Endothelial cell of umbilical vein (primary cell): ENCODE measurements at regions not wholly inside any gene's neighbourhood (a gene's known extent, or its start where the extent isn't known, plus 50 kb on each side); places are given as distances from the start of the nearest gene placed in this dataset.

ENCODE experiments used
- BruUV-seq: library from RNA; stranded (reverse); fragments of 400-500 nt; replicated peaks from 2 replicates; lab custom pipeline; 2021; lab: Mats Ljungman, UMichigan
- CTCF ChIA-PET: fragments of 300-600, 350-600 bp; sonication (Branson Sonifier 250); formaldehyde crosslinking; loops from one replicate; lab custom pipeline; 2021; ENCODE audit warnings: antibody characterized with exemption, inconsistent platforms; lab: Charles Lee
- POLR2A ChIA-PET: fragments of 300-600, 350-600 bp; sonication (Branson Sonifier 250); formaldehyde crosslinking; loops from one replicate; lab custom pipeline; 2021; ENCODE audit warnings: antibody characterized with exemption, inconsistent platforms; lab: Charles Lee
- DNase-seq: peaks from one replicate; pipeline ENCODE4 v3.0.0-alpha.2; 2011; ENCODE audit warnings: low read depth, low spot score
- FAIRE-seq: peaks from 2 replicates; lab custom pipeline; 2011; peaks lifted over from hg19 to GRCh38; lab: Jason Lieb, UNC
- H2AFZ ChIP-seq: 2 replicates; pipeline ENCODE4 v1.6.0; 2012; ENCODE audit warnings: low read depth, low read length, control low read depth, inconsistent platforms
- H3K27ac ChIP-seq: 2 replicates; pipeline ENCODE4 v1.5.1; 2011; ENCODE audit warnings: low read depth, mild to moderate bottlenecking, control low read depth, low read length, moderate library complexity; ENCODE audit not compliant: insufficient read depth
- H3K27me3 ChIP-seq, 2 experiments: 2 replicates each; pipeline versions ENCODE4 v1.6.0 to v1.6.1; 2011; ENCODE audit warnings: low read length in 2 of 2, mixed read lengths in 1 of 2; ENCODE audit not compliant: control insufficient read depth in 2 of 2, insufficient read depth in 2 of 2
- H3K36me3 ChIP-seq, 2 experiments: 2 replicates in 1 of 2; 3 replicates in 1 of 2; pipeline ENCODE4 v1.5.1; 2011; ENCODE audit warnings: low read length in 2 of 2, mild to moderate bottlenecking in 1 of 2, moderate library complexity in 1 of 2; ENCODE audit not compliant: control insufficient read depth in 2 of 2, insufficient read depth in 2 of 2; ENCODE audit errors: extremely low read depth in 1 of 2
- H3K4me1 ChIP-seq: 3 replicates; pipeline ENCODE4 v1.5.1; 2011; ENCODE audit warnings: mild to moderate bottlenecking, low read length; ENCODE audit not compliant: control insufficient read depth, insufficient read depth; ENCODE audit errors: extremely low read depth
- H3K4me2 ChIP-seq: 2 replicates; pipeline ENCODE4 v1.6.1; 2011; ENCODE audit warnings: low read length, control low read depth, mixed read lengths; ENCODE audit not compliant: insufficient read depth
- H3K4me3 ChIP-seq, 3 experiments: fragments of 200-600 bp in 1 of 3; sonication (generic), shearing (Covaris generic) in 1 of 3; replicated peaks in 1 of 3; 2 replicates each; pipeline ENCODE4 v1.5.1; 2011 to 2016; ENCODE audit warnings: control low read depth in 3 of 3, low read length in 3 of 3, mild to moderate bottlenecking in 2 of 3, inconsistent platforms in 1 of 3, low read depth in 1 of 3, moderate library complexity in 1 of 3; ENCODE audit not compliant: insufficient read depth in 1 of 3
- H3K79me2 ChIP-seq: 2 replicates; pipeline ENCODE4 v1.6.0; 2012; ENCODE audit warnings: low read length, inconsistent platforms; ENCODE audit not compliant: control insufficient read depth, insufficient read depth
- H3K9ac ChIP-seq: replicated peaks from 2 replicates; pipeline ENCODE3; 2011; ENCODE audit warnings: low read length, control low read depth; ENCODE audit not compliant: insufficient read depth; ENCODE audit errors: extremely low read depth
- H3K9me1 ChIP-seq: replicated peaks from 3 replicates; pipeline ENCODE4 v1.6.0; 2011; ENCODE audit warnings: mild to moderate bottlenecking, low read length; ENCODE audit not compliant: control insufficient read depth, insufficient read depth; ENCODE audit errors: extremely low read depth
- H3K9me3 ChIP-seq: replicated peaks from 2 replicates; pipeline ENCODE4 v1.5.1; 2012; ENCODE audit warnings: low read length, inconsistent platforms; ENCODE audit not compliant: control insufficient read depth, insufficient read depth
- H4K20me1 ChIP-seq: replicated peaks from 2 replicates; pipeline ENCODE3; 2011; ENCODE audit warnings: mild to moderate bottlenecking, low read length; ENCODE audit not compliant: control insufficient read depth, insufficient read depth; ENCODE audit errors: extremely low read depth
- CTCF ChIP-seq, 2 donors: IDR thresholded peaks; 1 replicate in 1 of 2; 2 replicates in 1 of 2; pipeline ENCODE4 v1.5.1; 2011; ENCODE audit warnings: low read length in 2 of 2, mild to moderate bottlenecking in 2 of 2, moderate library complexity in 2 of 2, control low read depth in 1 of 2, inconsistent platforms in 1 of 2, low read depth in 1 of 2; ENCODE audit not compliant: insufficient read depth in 1 of 2; ENCODE audit errors: extremely low read depth in 1 of 2
- EZH2 ChIP-seq: IDR thresholded peaks from 2 replicates; pipeline ENCODE4 v1.6.1; 2012; ENCODE audit warnings: borderline replicate concordance, low read depth, mild to moderate bottlenecking, moderate library complexity, low read length, inconsistent platforms; ENCODE audit not compliant: severe bottlenecking
- FOS ChIP-seq: IDR thresholded peaks from 2 replicates; pipeline ENCODE4 v1.6.1; 2011; ENCODE audit warnings: mild to moderate bottlenecking, low read length, moderate library complexity, borderline replicate concordance; ENCODE audit not compliant: insufficient read depth
- GATA2 ChIP-seq: IDR thresholded peaks from 2 replicates; pipeline ENCODE4 v1.7.0; 2011; ENCODE audit warnings: low read depth, mild to moderate bottlenecking, moderate library complexity, mixed read lengths, low read length; ENCODE audit not compliant: insufficient read length, insufficient read depth
- JUN ChIP-seq: IDR thresholded peaks from 2 replicates; pipeline ENCODE4 v1.6.1; 2011; ENCODE audit warnings: borderline replicate concordance, low read depth; ENCODE audit not compliant: insufficient read length, insufficient read depth
- MAX ChIP-seq: IDR thresholded peaks from 2 replicates; pipeline ENCODE4 v1.6.1; 2011; ENCODE audit not compliant: insufficient read depth, insufficient read length
- MYC ChIP-seq: IDR thresholded peaks from one replicate; pipeline ENCODE4 v1.6.1; 2011; ENCODE audit warnings: mild to moderate bottlenecking, low read depth, low read length
- POLR2A ChIP-seq: IDR thresholded peaks from 2 replicates; pipeline ENCODE4 v1.6.1; 2012; ENCODE audit warnings: low read depth, mild to moderate bottlenecking, control low read depth, low read length
- POLR2AphosphoS5 ChIP-seq: IDR thresholded peaks from 2 replicates; pipeline ENCODE4 v1.6.1; 2012; ENCODE audit warnings: low read depth, mild to moderate bottlenecking, control low read depth, low read length, moderate library complexity; ENCODE audit not compliant: insufficient read depth
- dilution Hi-C: fragments of 300-500 bp; cut with MboI; formaldehyde crosslinking; loops from one replicate; pipeline ENCODE4 v1.15.0; 2019; ENCODE audit warnings: low sequenced_read_pairs; ENCODE audit not compliant: extremely low pct_ligation_motif_present
- intact Hi-C: fragments of 100-400 bp; cut with micrococcal nuclease; formaldehyde crosslinking; loops from one replicate; pipeline ENCODE4 v1.10.0; 2022

GRCh38 chr6:168730931-168731716, 290.1 kb downstream of the SMOC2 start:
- no peak for FAIRE-seq
- CTCF ChIA-PET: no interaction called here
- no TSS peak for BruUV-seq
- no peaks in the 10 kb centered on the region for H3K36me3 ChIP-seq
- H2AFZ ChIP-seq: no peak overlapping the region
- H3K9me3 ChIP-seq: peaks cover 4% of the 10 kb centered on the region
- POLR2A ChIA-PET: no interaction called here
- intact Hi-C loops: no loop called here
- H3K27ac ChIP-seq: no peak overlapping the region
- H3K27me3 ChIP-seq: no peaks in the 10 kb centered on the region
- H3K4me1 ChIP-seq: no peaks in the 10 kb centered on the region
- DNase-seq: no peak
- TF ChIP-seq GATA2: no peak
- no peak for TF ChIP-seq POLR2A
- no peak for TF ChIP-seq FOS
- no peak for TF ChIP-seq MYC
- TF ChIP-seq JUN: no peak
- no peak for TF ChIP-seq EZH2
- no peak for TF ChIP-seq MAX
- no peak for TF ChIP-seq CTCF (IDR thresholded peaks at IDR 0.05; ENCODE audit: extremely low read depth in 1 of 2, insufficient read depth in 1 of 2, low read depth in 1 of 2, low read length in 2 of 2)
- TF ChIP-seq POLR2AphosphoS5: no peak
- no peak overlapping the region for H3K4me2 ChIP-seq
- no peak overlapping the region for H3K9ac ChIP-seq
- H3K9me1 ChIP-seq: no peaks in the 10 kb centered on the region
- no peak overlapping the region for H3K4me3 ChIP-seq
- dilution Hi-C loops: no loop called here
- no peaks in the 10 kb centered on the region for H4K20me1 ChIP-seq
- no peaks in the 10 kb centered on the region for H3K79me2 ChIP-seq
